GM19468 (cell line): ENCODE measurements at regions not wholly inside any gene's neighbourhood (a gene's known extent, or its start where the extent isn't known, plus 50 kb on each side); places are given as distances from the start of the nearest gene placed in this dataset.
"Not testable (repeated sequence)": the region's sequence is repeated elsewhere in the genome, so short reads cannot be mapped to it uniquely, and the experiment has no call there.

Experiments
- ATAC-seq: cut with Tn5 transposase; IDR thresholded peaks from one replicate; pipeline ENCODE4 v1.9.1; 2021; ENCODE audit warnings: mild to moderate bottlenecking, moderate library complexity, moderate number of reproducible peaks; ENCODE audit not compliant: unreplicated experiment; ENCODE audit errors: extremely low read depth

DNA sequence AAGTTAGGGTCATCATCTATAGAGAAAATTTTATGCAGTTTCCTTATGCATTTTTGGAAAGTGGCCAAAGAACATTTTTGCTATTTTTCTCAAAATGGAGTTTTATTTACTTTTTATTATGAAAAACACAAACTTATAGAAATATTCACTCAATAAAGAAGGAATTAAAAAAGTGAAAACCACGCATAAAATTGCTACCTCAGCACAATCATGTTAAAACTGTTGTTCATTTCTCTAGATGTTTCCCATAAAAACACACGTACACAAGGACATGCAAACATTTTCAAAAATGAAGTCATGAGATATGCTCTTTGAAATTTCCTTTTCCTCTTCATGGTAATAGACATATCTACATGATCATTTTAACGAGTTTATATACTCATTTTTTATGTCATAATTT, 536.8 kb upstream of the MAGEB18 start:
- no peak for ATAC-seq

DNA sequence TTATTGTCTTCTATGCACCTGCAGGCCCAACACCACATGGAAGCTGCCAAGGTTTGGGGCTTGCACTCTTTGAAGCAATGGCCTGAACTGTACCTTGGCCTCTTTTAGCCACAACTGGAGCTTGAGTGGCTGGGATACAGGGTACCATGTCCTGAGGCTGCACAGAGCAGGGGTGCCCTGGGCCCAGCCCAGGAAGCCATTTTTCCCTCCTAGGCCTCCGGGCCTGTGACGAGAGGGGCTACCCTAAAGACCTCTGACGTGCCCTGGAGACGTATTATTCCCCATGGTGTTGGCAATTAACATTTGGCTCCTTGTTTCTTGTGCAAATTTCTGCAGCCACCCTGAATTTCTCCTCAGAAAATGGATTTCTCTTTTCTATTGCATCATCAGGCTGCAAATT, 519.9 kb upstream of the MAGEB18 start:
- ATAC-seq, result no peak

DNA sequence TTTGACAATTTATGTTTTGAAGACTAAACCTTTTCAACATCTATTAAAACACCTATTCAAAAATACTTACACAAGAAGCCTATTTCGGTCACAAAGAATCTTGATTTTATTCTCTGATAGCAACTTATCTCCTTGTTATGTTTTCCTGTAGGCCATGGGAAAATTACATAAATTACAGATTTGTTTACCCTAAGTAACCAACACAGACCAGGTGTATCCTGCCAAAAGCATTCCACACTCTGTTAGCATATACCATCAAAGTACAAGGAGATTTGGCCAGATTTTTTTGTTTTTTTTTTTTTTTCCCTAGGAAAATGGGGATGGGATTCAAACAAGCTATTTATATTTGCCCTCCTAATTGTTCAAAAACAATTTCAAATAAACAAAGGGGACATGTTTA, 497.9 kb upstream of the MAGEB18 start:
- ATAC-seq, result no peak

DNA sequence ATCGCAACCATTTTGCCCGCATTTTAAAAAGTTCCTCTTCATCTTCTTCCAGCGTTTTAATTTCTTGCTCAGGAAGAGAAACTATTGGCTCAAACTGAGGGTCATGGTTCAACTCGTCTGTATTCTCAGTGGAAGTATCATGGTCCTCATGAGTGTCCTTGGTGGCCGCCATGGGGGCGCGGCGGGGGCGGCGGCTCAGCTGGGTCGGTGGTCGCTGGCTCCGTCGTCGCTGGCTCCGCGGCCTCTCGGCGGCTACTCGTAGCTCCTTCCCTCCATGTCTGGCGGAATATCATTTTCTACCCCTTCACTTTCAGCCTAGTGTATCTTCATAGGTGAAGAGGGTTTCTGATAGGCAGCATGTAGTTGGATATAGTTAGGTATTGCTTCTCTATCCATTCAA, 492.0 kb upstream of the MAGEB18 start:
- ATAC-seq, result no peak

DNA sequence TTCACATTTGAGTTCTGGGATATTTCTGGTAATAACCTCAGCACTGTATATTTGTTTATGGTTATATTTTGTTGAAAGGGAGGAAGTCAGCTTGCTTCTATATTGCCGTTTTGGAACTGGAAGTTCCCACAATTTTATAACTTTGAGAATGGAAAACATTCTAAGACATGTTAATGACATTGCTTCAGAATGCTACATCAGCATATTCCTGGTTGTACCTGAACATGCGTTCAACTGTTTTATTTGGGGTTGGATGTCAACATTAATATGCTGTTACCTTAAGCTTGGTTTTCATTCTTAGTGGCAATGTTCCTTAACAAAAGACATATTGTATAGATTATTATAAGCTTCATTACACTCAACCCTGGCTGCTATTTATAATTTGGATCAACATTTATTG, 489.4 kb upstream of the MAGEB18 start:
- no peak for ATAC-seq

DNA sequence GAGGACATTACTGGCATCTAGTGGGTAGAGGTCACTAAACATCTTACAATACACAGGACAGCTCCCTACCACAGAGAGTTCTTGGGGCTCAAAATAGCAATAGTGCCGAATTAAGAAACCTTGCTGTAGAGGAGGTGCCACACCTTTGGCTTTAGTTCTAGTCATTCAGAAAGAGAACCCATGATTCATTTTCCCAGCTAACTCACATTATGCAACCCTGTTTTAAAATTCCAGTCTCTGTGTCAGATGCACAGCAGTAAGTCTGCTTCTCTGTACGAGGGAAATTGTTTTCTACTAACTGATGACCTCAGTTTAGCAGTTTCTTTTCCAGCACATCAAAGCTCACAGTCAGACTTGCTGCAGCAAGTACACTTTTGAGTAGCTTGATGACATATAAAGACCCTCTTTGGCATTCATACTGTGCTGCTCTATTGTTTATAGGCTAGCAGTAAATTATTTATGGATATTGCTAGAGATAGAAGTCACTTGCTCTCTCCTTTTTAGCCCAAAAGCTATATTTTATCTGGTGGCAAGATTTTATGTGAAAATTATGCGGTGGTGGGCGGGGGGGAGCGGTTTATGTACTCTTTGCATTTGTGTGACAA, 487.8 kb upstream of the MAGEB18 start:
- no peak for ATAC-seq

DNA sequence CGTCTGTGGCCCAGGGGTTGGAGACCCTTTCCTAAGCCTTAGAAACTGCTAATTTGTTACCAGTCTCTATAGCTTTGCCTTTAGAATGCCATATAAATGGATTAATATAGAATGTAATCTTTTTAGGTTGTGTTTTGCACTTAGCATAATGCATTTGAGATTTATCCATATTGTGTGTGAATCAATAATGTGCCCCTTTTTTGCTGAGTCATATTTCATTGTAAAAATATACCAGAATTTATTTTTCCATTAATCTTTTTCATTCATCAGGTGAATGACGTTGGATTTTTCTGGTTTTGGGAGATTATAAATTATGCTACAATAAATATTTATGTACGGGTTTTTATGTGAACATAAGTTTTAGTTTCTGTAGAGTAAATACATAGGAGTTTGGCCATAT, 478.8 kb upstream of the MAGEB18 start:
- ATAC-seq, result no peak

DNA sequence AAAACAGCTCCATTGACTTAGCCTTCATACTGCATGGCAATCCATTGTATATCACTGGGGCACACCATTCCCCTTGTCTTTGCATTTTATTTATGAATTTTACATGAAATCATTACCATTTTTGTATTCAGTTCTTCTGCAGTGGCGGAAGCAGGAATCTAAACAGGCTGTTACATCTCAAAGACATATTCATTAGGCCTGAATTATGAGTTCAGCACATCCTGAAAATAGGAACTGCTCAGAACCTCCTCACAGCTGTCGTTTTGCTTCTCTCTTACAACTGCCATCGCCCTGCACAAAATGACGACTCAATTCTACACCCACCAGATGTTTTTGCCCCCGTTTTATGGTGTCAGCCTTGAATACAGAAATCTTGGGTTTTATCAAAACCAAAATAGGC, 474.4 kb upstream of the MAGEB18 start:
- no peak for ATAC-seq

DNA sequence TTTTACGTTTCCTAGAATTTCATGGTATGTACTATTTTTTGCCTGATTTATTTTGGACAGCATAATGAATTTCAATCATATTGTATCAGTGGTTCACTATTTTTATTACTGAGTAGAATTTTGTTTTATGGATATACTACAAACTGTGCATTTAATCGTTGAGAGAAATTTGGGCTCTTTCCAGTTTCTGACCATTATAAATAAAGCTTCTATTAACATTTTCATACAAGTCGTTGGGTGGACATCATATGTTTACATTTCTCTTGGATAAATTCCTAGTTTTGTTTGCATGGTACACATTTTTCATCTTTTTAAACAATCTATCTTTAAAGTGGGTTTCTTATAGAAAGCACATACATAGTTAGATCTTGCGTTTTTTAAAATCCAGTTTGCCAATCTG, 472.7 kb upstream of the MAGEB18 start:
- no peak for ATAC-seq

DNA sequence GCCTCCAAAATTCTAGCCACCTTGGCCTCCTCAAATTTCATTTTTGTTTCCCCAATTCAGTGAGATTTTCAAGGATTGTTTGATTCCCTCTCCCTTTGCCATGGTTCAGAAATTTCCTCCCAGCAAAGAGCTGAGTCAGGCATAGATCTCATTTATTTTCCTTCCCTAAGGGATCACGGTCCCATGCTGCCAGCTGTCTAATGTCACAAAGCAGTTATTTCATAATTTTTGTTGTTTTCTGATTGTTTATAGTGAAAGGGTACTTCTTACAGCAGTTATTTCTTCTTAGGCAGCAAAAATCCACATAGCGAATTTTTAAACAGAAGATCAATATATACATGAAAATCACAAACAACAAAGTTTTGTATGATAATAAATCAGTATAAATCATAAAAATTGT, 470.5 kb upstream of the MAGEB18 start:
- ATAC-seq, result no peak

DNA sequence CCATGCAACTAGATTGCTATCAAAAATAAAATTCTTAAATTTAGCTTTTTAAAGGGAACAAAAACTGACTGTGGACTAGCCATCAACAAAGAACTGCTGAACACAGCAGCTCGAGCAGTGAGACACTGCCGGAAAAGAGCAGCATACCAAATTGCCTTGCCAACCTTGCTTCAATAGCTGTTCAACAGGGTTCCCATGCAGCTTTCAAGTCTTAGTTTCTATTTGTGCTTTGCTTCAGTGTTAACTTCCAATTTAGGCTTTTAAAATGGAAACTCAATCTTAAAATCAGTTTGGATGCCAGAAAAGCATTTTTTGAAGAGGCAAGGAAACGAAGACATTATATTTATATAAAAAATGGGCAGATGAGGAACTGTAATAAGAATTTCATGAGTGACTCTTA, 463.4 kb upstream of the MAGEB18 start:
- ATAC-seq, result no peak

DNA sequence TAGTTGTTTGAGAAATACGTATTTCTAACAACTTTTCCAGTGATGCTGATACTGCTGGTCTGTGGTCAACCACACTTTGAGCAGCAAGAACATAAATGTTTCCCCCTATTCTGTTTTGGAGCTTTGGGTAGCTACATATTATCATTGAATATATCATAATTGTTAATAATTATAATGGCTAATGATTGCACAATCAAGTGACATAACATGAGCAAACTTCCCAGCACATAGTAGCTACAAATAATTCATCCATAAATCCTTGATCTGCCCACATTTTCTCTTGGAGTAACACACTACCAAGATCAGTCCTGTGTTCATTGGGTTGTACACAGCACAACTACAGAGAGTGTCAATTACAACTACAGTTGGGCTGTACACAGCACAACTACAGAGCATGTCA, 436.3 kb upstream of the MAGEB18 start:
- ATAC-seq, result no peak

DNA sequence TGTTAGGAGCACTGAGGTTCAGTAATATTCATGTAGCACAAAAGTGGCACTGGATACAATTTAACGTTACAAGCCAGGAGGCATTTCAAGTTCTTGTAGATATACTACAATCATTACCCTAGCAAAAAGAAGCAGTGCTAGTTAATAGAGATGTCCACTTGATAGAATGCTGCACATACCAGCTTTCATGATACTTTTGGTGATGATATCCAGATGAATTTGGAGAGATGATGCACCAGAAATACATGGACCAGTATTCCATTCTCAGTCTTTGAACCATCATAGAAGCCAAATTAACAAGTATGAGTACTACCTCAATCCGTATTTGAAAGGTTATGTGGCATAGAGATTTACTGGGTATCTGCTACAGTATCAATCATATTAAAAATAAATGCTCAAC, 421.0 kb upstream of the MAGEB18 start:
- no peak for ATAC-seq

DNA sequence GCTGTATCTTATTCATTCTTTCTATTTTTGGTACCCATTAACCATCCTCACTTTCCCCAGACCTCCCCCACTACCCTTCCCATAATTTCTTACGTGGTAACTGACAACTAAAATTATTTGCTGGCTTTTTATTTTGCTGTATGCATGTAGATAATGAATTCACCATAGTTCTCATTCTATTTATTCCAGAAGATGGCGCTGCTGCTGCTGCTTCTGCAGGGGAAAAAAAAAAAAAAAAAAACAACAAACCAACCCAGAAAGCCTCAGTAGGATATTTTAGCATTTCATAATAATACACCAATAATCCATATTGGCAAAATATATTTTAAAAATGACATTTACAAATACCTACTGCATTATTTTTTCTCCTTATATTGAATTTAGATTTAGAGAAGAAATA, 416.6 kb upstream of the MAGEB18 start:
- ATAC-seq, result no peak

DNA sequence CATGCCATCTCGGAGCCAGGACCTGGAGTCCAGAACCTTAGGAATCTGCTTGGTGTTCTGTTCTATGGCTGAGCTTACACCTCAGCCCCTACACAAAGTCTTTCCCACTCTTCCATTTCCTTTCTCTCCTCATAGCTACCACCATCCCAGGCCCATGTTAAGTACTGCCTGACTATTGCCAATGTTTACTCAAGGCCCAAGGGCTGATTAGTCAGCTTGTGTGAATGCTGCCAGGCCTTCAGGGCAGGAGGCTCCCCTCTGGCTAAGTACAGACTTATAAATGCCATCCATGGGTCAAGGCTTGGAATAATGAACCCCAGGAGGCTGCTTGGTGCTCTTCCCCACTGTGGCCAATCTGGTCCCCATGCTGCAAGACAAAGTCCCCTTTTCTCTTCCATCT, 411.6 kb upstream of the MAGEB18 start:
- no peak for ATAC-seq

DNA sequence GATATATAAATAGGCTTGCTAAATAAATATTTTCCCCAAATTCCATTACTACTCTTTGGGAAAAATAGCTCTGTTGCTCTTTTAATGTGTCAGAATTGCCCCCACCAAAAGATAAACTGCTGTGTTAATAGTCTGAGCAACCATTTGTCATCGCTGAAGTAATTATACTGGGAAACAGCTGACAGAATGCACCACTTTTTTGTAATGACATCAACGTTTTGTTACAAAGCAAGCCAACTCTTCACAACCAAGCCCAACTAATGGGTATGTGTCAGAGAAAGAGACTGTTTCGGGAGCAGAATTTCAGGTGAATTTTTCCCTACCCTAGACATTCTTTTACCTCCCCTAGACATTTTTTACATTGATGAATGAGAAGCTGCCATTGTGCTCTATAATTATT, 405.0 kb upstream of the MAGEB18 start:
- no peak for ATAC-seq

DNA sequence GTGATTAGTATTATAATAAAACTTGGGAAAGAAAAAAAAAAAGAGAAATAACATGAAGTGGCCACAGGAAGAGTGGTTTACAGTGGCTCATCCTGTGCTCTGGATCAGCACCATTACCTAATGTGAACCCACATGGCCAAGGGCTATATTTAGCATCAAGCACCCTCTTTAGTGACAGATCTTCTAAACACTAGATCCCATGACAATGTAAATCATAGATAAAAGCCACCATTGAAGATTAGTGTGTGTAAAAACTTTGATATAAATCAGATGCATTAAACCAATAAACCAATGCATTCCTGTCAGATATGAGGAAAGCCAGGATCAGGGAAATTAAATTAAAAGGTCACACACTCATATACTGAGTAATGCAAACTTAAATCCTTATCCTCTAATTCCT, 400.6 kb upstream of the MAGEB18 start:
- ATAC-seq, result no peak

DNA sequence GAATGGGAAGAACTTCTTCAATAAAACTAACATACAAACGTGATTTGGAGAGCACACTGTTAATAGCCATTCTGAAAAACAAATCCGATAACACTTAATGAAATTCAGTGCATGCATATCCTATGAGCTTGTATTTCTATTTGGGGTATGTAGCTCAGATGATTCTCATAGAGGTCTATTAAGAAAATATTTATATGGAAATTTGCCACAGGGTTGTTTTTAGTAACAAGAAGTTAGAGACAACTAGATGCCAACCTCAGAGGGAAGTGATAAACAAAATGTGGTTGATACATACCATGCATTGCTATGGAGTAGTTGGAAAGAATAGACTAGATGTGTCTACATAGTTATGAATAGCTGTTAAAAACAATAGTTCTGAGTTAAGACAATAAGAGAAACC, 395.8 kb upstream of the MAGEB18 start:
- no peak for ATAC-seq

DNA sequence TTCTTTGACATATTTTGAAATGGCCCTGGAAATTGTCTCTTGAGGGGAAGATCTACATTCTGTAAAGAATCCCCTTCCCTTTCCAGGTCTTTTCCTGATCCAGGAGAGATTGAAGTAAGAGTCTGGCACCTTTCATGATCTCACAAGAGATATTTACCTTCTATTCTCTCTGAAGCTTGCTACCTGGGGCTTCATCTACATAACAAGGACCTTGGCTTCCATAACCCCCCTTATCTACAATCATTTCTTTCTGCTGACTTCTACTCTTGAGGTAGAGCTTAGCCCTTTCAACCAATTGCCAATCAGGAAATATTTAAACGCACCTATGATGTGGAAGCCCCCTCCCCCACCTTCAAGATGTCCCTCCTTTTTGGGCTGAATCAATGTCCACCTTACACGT, 383.7 kb upstream of the MAGEB18 start:
- ATAC-seq, result no peak

DNA sequence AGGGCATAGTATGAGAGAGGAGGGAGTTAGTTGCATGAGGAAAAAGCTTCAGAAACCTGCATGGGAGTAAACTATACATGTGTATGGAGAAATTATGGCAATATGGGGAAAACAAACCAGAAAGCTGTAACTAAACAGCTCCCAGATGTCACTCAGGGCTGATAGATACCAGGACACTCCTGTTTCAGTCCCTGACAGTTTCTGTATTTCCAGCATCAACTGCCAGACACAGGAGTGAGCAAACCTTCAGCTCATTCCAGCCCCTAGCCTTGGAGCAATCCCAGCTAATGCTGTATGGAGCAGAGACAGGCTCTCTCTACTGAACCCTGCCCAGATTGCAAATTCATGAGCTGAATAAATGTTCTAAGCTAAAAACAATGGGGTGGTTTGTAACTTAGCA, 382.9 kb upstream of the MAGEB18 start:
- ATAC-seq, result no peak

DNA sequence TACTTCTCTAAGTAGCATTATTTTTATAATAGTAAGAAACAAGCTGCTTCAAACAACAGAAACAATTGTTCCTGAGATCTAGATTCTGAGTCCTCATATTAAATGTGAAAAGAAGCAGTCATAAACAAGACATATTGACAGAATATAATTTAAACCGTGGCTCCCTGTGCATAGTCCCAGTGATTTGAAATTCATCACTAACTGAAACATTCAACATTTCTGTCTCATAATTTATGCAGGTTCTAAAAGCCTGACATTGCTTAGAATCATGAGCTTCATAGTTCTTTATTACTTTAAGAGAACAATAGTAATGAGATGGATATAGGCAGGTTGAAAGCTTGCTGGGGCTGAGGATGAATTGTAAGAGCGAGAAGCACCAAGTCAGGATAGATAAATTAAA, 375.5 kb upstream of the MAGEB18 start:
- ATAC-seq, result no peak

DNA sequence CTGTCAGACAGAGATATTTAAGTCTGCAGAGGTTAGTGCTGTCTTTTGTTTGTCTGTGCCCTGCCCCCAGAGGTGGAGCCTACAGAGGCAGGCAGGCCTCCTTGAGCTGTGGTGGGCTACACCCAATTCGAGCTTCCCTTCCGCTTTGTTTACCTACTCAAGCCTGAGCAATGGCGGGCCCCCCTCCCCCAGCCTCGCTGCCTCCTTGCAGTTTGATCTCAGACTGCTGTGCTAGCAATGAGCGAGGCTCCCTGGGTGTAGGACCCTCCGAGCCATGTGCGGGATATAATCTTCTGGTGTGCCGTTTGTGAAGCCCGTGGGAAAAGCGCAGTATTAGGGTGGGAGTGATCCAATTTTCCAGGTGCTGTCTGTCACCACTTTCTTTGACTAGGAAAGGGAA, 366.3 kb upstream of the MAGEB18 start:
- ATAC-seq, result not testable (repeated sequence)

DNA sequence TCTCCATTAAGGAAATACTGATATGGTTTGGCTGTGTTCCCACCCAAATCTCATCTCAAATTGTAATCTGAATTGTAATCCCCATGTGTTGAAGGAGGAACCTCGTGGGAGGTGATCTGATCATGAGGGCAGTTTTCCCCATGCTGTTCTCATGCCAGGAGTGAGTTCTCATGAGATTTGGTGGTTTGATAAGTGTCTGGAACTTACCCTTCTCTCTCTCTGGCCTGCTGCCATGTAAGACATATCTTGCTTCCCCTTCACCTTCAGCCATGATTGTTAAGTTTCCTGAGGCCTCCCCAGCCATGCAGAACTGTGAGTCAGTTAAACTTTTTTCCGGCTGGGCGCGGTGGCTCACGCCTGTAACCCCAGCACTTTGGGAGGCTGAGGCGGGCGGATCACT, 340.3 kb upstream of the MAGEB18 start:
- not testable (repeated sequence) for ATAC-seq
